ENCODE measurements at regions not wholly inside any gene's neighbourhood (a gene's known extent, or its start where the extent isn't known, plus 50 kb on each side); places are given as distances from the start of the nearest gene placed in this dataset.

GRCh38 chr2:12607971-12608370 lies 108.8 kb upstream of the TRIB2 start:
- in situ Hi-C loops (cut with HindIII; ENCODE audit: low pct_unique_long_range_greater_than_20kb, low sequenced_read_pairs) = no loop called here
- Histone ChIP-seq H3K27ac (ENCODE audit: low read length) (no peak overlapping the region; the same call in 1 of the 2 replicates), H3K9me3 (ENCODE audit: control insufficient read depth, insufficient read depth, low read depth, low read length) (no peaks in the 10 kb centered on the region), H3K27me3 (ENCODE audit: control insufficient read depth, insufficient read depth, low read length) (no peaks in the 10 kb centered on the region), H3K4me1 (ENCODE audit: control insufficient read depth, insufficient read depth, low read length) (peaks cover 11% of the 10 kb centered on the region), H3K36me3 (ENCODE audit: control insufficient read depth, insufficient read depth, low read length) (no peaks in the 10 kb centered on the region), H3K4me3 (ENCODE audit: low read depth in 2 of 2, low read length in 2 of 2) (no peak overlapping the region)
- DNase-seq (ENCODE audit: low read depth, low spot score) (no peak), ATAC-seq (no peak)
- ChIA-PET POLR2A (no interaction called here), CTCF (no interaction called here)
- no TSS peak for BruUV-seq (replicated peaks)
- TF ChIP-seq REST (IDR thresholded peaks at IDR 0.05; ENCODE audit: insufficient read depth in 1 of 2, low read depth in 2 of 2, low read length in 1 of 2) (no peak), TCF7L2 (IDR thresholded peaks at IDR 0.05; ENCODE audit: low read depth, low read length) (no peak), POLR2AphosphoS5 (IDR thresholded peaks at IDR 0.05; ENCODE audit: low read depth, low read length) (no peak), SIN3A (IDR thresholded peaks at IDR 0.05; ENCODE audit: borderline replicate concordance, insufficient read depth, low read depth, low read length) (no peak), CTCF (IDR thresholded peaks at IDR 0.05) (no peak)
- intact Hi-C loops (cut with micrococcal nuclease; ENCODE audit: unreplicated experiment) = no loop called here

GRCh38 chr2:12610314-12610713 lies 106.4 kb upstream of the TRIB2 start:
- Histone ChIP-seq H3K9me3 (ENCODE audit: control insufficient read depth, insufficient read depth, low read depth, low read length) (no peaks in the 10 kb centered on the region), H3K27me3 (ENCODE audit: control insufficient read depth, insufficient read depth, low read length) (no peaks in the 10 kb centered on the region), H3K4me3 (ENCODE audit: low read depth in 2 of 2, low read length in 2 of 2) (no peak overlapping the region), H3K27ac (ENCODE audit: low read length) (no peak overlapping the region), H3K4me1 (ENCODE audit: control insufficient read depth, insufficient read depth, low read length) (peaks cover 11% of the 10 kb centered on the region), H3K36me3 (ENCODE audit: control insufficient read depth, insufficient read depth, low read length) (no peaks in the 10 kb centered on the region)
- in situ Hi-C loops (cut with HindIII; ENCODE audit: low pct_unique_long_range_greater_than_20kb, low sequenced_read_pairs) (no loop called here), intact Hi-C loops (cut with micrococcal nuclease; ENCODE audit: unreplicated experiment) (no loop called here)
- BruUV-seq (replicated peaks) = no TSS peak
- ATAC-seq = no peak
- no peak for TF ChIP-seq CTCF (IDR thresholded peaks at IDR 0.05)
- no peak for TF ChIP-seq POLR2AphosphoS5 (IDR thresholded peaks at IDR 0.05; ENCODE audit: low read depth, low read length)
- TF ChIP-seq REST (IDR thresholded peaks at IDR 0.05; ENCODE audit: insufficient read depth in 1 of 2, low read depth in 2 of 2, low read length in 1 of 2) = no peak
- TF ChIP-seq SIN3A (IDR thresholded peaks at IDR 0.05; ENCODE audit: borderline replicate concordance, insufficient read depth, low read depth, low read length) = no peak
- no peak for TF ChIP-seq TCF7L2 (IDR thresholded peaks at IDR 0.05; ENCODE audit: low read depth, low read length)
- DNase-seq (ENCODE audit: low read depth, low spot score) = no peak
- CTCF ChIA-PET = no interaction called here
- POLR2A ChIA-PET = no interaction called here

Data from Panc1 (cell line).